HG02571 (cell line): ENCODE measurements at regions not wholly inside any gene's neighbourhood (a gene's known extent, or its start where the extent isn't known, plus 50 kb on each side); places are given as distances from the start of the nearest gene placed in this dataset.
"Not testable (repeated sequence)": the region's sequence is repeated elsewhere in the genome, so short reads cannot be mapped to it uniquely, and the experiment has no call there.

Experiments used
- ATAC-seq: cut with Tn5 transposase; IDR thresholded peaks from one replicate; pipeline ENCODE4 v1.9.1; 2021; ENCODE audit warnings: mild to moderate bottlenecking, moderate library complexity; ENCODE audit not compliant: unreplicated experiment

- no peak for ATAC-seq
Measured at GRCh38 chr11:109043315-109043714, 378.4 kb downstream of the DDX10 start.

GRCh38 chr11:109046284-109046992 lies 375.6 kb upstream of the C11orf87 start:
- no peak for ATAC-seq

DNA sequence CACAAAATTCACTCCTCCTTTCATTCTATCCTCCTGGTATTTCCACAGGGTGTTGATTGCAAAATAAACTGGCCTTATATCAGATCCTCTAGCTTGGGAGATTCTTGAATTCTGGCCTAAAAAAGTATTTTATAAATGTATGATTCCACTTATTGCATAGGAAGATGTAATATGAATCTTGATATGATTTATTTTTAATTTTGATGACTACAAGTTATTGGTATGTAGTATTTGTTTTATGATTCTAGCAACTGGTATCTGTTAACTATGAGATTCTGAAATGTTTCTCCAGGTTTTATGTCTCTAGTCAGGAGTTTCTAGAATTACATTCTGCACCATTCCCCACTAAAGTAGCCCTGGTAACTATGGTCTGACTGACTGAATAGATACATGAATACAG lies 373.9 kb upstream of the C11orf87 start:
- ATAC-seq: no peak

- no peak for ATAC-seq
Measured at GRCh38 chr11:109051200-109051599, 370.8 kb upstream of the C11orf87 start.

DNA sequence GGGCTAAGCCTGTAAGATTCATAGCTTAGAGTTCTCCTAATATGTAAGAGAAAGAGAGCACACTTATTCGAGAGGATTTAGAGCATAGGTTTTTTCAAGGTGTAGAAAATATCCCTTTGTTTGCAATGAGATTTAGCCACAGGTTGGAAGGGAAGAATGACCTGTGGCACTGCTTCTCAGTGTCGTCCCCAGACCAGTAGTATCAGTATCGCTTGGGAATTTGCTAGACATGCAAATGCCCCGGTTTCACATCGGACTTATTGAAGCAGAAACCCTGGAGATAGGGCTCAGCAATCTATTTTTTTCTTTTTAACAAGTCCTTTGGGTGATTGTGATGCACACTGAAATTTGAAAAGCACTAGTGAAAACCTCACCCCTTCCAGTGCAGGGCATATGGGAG lies 362.6 kb upstream of the C11orf87 start:
- no peak for ATAC-seq

- no peak for ATAC-seq
Measured at GRCh38 chr11:109061394-109061793, 360.6 kb upstream of the C11orf87 start.

DNA sequence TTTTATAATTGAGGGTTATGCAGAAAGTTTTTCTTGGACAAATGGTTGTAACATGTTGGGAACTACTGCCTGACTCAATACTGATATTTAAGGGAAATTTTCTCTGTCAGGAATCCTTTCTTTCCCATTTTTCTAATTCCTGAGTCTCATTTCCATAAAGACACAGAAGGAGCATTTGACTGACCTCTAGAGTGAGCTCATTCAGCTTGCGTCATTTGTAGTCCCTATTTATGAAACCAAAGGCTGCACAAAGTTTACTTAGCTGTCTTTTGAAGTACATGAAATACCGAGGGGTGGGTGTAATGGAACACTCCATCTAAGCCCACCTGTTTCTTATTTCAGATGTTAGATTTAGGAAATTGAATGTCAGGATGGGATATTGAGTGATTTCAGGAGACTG lies 359.5 kb upstream of the C11orf87 start:
- ATAC-seq: no peak

GRCh38 chr11:109062871-109063270 lies 359.1 kb upstream of the C11orf87 start:
- no peak for ATAC-seq

DNA sequence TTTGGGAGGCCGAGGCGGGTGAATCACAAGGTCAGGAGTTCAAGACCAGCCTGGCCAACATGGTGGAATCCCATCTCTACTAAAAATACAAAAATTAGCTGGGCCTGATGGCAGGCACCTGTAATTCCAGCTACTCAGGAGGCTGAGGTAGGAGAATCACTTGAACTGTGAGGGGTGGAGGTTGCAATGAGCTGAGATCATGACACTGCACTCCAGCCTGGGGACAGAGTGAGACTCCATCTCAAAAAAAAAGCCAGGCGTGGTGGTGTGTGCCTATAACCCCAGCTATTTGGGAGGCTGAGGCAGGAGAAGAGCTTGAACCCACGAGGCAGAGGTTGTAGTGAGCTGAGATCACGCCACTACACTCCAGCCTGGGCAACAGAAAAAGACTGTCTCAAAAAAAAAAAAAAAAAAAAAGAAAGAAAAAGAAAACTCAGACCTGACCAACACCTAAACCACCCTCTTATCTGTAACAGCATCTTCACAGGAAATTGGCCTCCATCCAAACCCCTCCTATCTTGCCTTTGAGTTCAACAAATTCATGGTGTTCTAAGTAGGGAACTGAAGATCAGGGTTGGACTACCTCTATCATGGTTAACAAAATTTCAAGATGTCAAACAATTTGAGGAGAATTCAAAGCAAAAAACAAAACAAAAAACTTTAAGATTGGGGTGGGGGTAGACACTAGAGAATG lies 357.2 kb upstream of the C11orf87 start:
- ATAC-seq: not testable (repeated sequence)

DNA sequence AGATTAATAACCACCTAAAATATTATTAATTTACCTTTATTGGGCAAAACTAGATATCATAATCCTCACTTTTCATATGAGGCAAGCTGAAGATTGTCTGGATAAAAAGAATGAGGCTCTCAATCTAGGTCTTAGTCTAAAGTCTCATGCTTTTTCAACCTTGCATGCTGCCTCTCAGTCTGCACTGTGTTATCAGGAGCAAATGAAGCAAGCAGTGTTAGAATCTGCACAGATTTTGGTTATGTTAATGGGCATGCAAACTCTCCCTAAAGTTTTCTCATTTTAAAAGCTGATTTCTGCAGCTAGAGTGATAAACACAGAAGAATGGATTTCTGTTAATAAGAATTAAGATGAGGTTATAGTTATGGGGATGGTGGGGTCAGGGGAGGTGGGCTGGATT lies 350.7 kb upstream of the C11orf87 start:
- ATAC-seq: no peak

- ATAC-seq: no peak
Measured at GRCh38 chr11:109071712-109072524, 350.1 kb upstream of the C11orf87 start.

DNA sequence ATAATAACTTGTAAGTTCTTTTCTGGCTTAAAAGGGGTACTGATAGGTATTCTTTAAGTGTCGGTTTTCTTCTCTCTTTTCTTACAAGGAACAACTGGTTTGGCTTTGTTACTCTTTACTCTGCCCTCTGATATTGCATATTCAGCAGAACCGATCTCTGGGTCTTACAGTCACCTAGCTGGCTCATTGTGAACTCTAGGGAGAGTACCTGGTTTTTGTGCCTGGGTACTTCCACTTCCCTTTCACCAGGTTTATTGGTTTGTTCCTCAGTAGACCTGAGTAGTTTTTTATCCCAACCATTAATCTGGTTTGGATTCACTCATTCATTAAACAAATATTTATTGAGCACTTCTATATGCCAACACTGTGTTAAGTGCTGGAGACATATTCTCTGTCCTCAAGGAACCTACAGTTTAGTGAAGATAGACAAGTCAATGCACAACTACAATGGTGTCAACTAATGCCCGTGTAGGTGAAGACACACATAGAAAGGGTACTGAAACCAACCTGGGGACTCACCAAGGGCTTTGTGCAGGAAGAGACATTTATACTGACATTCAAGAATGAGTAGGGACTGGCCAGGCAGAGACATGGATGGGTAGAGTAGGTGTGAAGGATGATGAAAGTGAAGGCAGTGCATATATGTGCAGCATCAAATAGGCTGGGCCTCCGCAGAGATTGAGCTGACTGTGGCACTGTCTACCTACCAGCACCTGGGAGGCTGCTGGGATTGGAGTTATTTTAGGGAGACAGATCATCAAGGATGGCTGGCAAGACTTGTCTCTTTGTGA lies 348.8 kb upstream of the C11orf87 start:
- ATAC-seq: no peak

- ATAC-seq: no peak
Measured at GRCh38 chr11:109075976-109076375, 346.0 kb upstream of the C11orf87 start.

GRCh38 chr11:109076870-109077269 lies 345.1 kb upstream of the C11orf87 start:
- no peak for ATAC-seq

- ATAC-seq: no peak
Measured at GRCh38 chr11:109077291-109077920, 344.6 kb upstream of the C11orf87 start.

DNA sequence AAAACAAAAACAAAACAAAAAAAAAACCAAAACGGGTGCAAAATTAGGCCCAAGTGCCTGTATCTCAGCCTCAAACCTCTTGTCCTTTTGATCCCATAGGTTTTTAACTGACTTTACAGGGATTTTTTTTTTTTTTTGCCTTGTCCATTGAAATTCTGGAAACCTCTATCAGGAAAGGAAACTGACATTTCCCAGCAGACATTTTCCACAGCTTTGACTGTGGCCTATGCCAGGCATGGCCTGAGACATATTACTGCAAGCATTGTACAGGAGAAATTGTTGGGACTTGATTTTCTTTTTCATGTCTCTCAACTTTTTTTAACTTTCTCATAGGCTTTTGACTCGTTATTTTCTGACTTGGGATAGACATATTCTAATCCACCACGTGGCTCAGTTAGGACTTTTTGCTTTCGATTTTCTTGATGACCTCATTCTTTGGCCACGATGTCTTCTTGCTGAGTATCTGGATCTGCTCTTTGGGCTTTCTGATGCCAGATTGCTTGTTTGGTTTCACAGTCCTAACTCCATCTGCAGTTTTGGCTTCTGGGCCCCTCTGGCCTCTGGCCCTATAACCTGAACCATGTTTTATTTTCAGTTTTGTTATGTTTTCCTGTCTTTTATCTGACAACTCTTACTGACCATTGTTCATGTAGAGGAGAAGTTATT lies 336.1 kb upstream of the C11orf87 start:
- no peak for ATAC-seq

DNA sequence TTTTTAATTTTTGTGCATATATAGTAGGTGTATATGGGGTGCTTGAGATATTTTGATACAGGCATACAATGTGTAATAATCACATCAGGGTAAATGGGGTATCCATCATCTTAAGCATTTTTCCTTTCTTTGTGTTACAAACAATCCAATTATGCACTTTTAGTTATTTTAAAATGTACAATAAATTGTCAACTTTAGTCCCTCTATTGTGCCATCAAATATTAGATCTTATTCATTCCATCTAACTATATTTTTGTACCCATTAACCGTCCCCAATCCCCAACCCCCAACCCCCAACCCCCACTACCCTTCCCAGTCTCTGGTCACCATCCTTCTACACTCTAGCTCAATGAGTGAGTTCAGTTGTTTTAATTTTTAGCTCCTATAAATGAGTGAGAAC lies 335.1 kb upstream of the C11orf87 start:
- no peak for ATAC-seq

- no peak for ATAC-seq
Measured at GRCh38 chr11:109088086-109088485, 333.9 kb upstream of the C11orf87 start.

GRCh38 chr11:109089144-109089543 lies 332.8 kb upstream of the C11orf87 start:
- ATAC-seq: no peak

DNA sequence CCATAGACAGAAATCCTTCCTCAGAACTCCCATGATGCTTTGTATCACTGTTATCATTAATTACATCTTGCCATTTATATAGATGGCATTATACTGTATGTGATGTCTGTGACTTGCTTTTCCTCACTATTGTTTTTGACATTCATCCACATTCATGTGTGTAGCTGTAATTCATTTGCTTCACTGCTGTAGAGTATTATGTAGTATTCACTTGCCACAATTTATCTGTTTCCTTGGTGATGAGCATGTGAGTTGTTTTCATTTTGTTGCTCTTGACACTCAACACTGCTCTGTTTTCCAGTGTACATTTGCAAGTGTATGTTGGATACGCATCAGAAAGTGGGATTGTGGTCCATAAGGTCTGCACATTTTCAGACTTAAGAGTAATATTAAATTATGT lies 328.6 kb upstream of the C11orf87 start:
- no peak for ATAC-seq
